B cell (primary cell): ENCODE measurements at regions not wholly inside any gene's neighbourhood (a gene's known extent, or its start where the extent isn't known, plus 50 kb on each side); places are given as distances from the start of the nearest gene placed in this dataset.

Source experiments
- CTCF ChIP-seq: fragments of 200-600 bp; IDR thresholded peaks from one replicate; pipeline ENCODE4 v1.8.0; 2022; ENCODE audit warnings: antibody characterized with exemption, mild to moderate bottlenecking
- EZH2 ChIP-seq: IDR thresholded peaks from 2 replicates; pipeline ENCODE4 v1.6.1; 2012; ENCODE audit warnings: borderline replicate concordance, low read depth, mild to moderate bottlenecking, moderate library complexity, low read length; ENCODE audit not compliant: insufficient read depth, poor library complexity, severe bottlenecking

- no peak for TF ChIP-seq EZH2
- TF ChIP-seq CTCF = no peak
Observed at GRCh38 chr18:61277808-61278207, 55.4 kb upstream of the CDH20 start.
